DOHH2 (cell line): ENCODE measurements at regions not wholly inside any gene's neighbourhood (a gene's known extent, or its start where the extent isn't known, plus 50 kb on each side); places are given as distances from the start of the nearest gene placed in this dataset.

Source experiments
- H3F3A ChIP-seq: fragments of 200-600 bp; sonication (generic), shearing (Covaris generic); 2 replicates; pipeline ENCODE4 v1.6.0; 2016; ENCODE audit warnings: antibody characterized with exemption, mild to moderate bottlenecking; ENCODE audit not compliant: control insufficient read depth, insufficient read depth
- H3K27ac ChIP-seq: fragments of 200-600 bp; sonication (generic); 2 replicates; pipeline ENCODE4 v1.5.1; 2014; ENCODE audit warnings: low read depth, mild to moderate bottlenecking, low read length, moderate library complexity
- H3K27me3 ChIP-seq: fragments of 200-600 bp; sonication (generic); 2 replicates; pipeline ENCODE4 v1.6.1; 2014; ENCODE audit warnings: mild to moderate bottlenecking, low read length, mixed read lengths; ENCODE audit not compliant: control insufficient read depth
- H3K36me3 ChIP-seq: fragments of 200-600 bp; sonication (generic); 2 replicates; pipeline ENCODE4 v1.6.1; 2014; ENCODE audit warnings: mild to moderate bottlenecking, low read length, moderate library complexity, mixed read lengths; ENCODE audit not compliant: control insufficient read depth
- H3K4me1 ChIP-seq: fragments of 200-600 bp; sonication (generic); 2 replicates; pipeline ENCODE4 v1.6.1; 2014; ENCODE audit warnings: mild to moderate bottlenecking, low read length, mixed read lengths; ENCODE audit not compliant: control insufficient read depth
- H3K4me2 ChIP-seq: fragments of 200-600 bp; sonication (generic); 2 replicates; pipeline ENCODE4 v1.6.0; 2014; ENCODE audit warnings: mild to moderate bottlenecking, low read length, moderate library complexity
- H3K4me3 ChIP-seq: fragments of 200-600 bp; sonication (generic); 2 replicates; pipeline ENCODE4 v1.5.1; 2014; ENCODE audit warnings: mild to moderate bottlenecking, low read length, mixed read lengths
- H3K79me2 ChIP-seq: fragments of 200-600 bp; sonication (generic); 2 replicates; pipeline ENCODE4 v1.6.1; 2014; ENCODE audit warnings: mild to moderate bottlenecking, low read length, mixed read lengths; ENCODE audit not compliant: control insufficient read depth
- H3K9me2 ChIP-seq: fragments of 200-600 bp; sonication (generic); replicated peaks from 2 replicates; pipeline ENCODE4 v1.6.1; 2014; ENCODE audit warnings: mild to moderate bottlenecking, low read length, mixed read lengths; ENCODE audit not compliant: control insufficient read depth
- H3K9me3 ChIP-seq: fragments of 200-600 bp; sonication (generic); 2 replicates; pipeline ENCODE4 v1.6.1; 2014; ENCODE audit warnings: antibody characterized with exemption, low read length, mixed read lengths; ENCODE audit not compliant: control insufficient read depth, insufficient read depth
- H4K20me1 ChIP-seq: fragments of 200-600 bp; sonication (generic); 2 replicates; pipeline ENCODE4 v1.6.0; 2014; ENCODE audit warnings: low read depth, mild to moderate bottlenecking, antibody characterized with exemption, low read length, moderate library complexity; ENCODE audit not compliant: control insufficient read depth, insufficient read depth
- CTCF ChIP-seq: fragments of 200-600 bp; sonication (generic); IDR thresholded peaks from one replicate; pipeline ENCODE4 v1.5.1; 2014; ENCODE audit warnings: antibody characterized with exemption, mild to moderate bottlenecking, low read depth, low read length; ENCODE audit not compliant: poor library complexity, severe bottlenecking
- EZH2phosphoT487 ChIP-seq: fragments of 200-600 bp; sonication (generic); IDR thresholded peaks from 2 replicates; pipeline ENCODE4 v1.6.1; 2017; ENCODE audit warnings: borderline replicate concordance, mild to moderate bottlenecking, antibody characterized with exemption, low read length, moderate library complexity, mixed read lengths

- H3F3A ChIP-seq, result no peaks in the 10 kb centered on the region
- H4K20me1 ChIP-seq, result no peaks in the 10 kb centered on the region
- no peak overlapping the region for H3K4me3 ChIP-seq
- H3K27ac ChIP-seq, result no peak overlapping the region
- H3K36me3 ChIP-seq, result no peaks in the 10 kb centered on the region
- no peaks in the 10 kb centered on the region for H3K27me3 ChIP-seq
- no peaks in the 10 kb centered on the region for H3K9me3 ChIP-seq
- no peak overlapping the region for H3K4me2 ChIP-seq
- H3K79me2 ChIP-seq, result no peaks in the 10 kb centered on the region
- H3K9me2 ChIP-seq, result no peaks in the 10 kb centered on the region
- TF ChIP-seq CTCF, result no peak
- H3K4me1 ChIP-seq, result no peaks in the 10 kb centered on the region
These were observed 222.5 kb upstream of the RPL34 start for GRCh38 chr4:108397850-108398249.

- no peak overlapping the region for H3K4me2 ChIP-seq
- H3K27me3 ChIP-seq, result 0 out of 2 replicates have a peak, but pooled peaks cover 5% of the 10 kb centered on the region
- H4K20me1 ChIP-seq, result no peaks in the 10 kb centered on the region
- no peaks in the 10 kb centered on the region for H3K9me2 ChIP-seq
- no peak for TF ChIP-seq EZH2phosphoT487
- no peaks in the 10 kb centered on the region for H3F3A ChIP-seq
- H3K9me3 ChIP-seq, result no peaks in the 10 kb centered on the region
- no peaks in the 10 kb centered on the region for H3K79me2 ChIP-seq
- H3K4me3 ChIP-seq, result no peak overlapping the region
- no peak overlapping the region for H3K27ac ChIP-seq
- H3K4me1 ChIP-seq, result no peaks in the 10 kb centered on the region
- no peaks in the 10 kb centered on the region for H3K36me3 ChIP-seq
These were observed 223.4 kb upstream of the RPL34 start for GRCh38 chr4:108396900-108397497.

GRCh38 chr4:108395786-108396185 is 224.6 kb upstream of the RPL34 start:
- TF ChIP-seq CTCF, result no peak
- TF ChIP-seq EZH2phosphoT487, result no peak
- Histone ChIP-seq H3F3A (no peaks in the 10 kb centered on the region), H3K9me3 (no peaks in the 10 kb centered on the region), H4K20me1 (no peaks in the 10 kb centered on the region), H3K36me3 (no peaks in the 10 kb centered on the region), H3K27ac (no peak overlapping the region), H3K4me2 (no peak overlapping the region), H3K79me2 (no peaks in the 10 kb centered on the region), H3K4me1 (no peaks in the 10 kb centered on the region), H3K4me3 (no peak overlapping the region), H3K27me3 (peaks cover 10% of the 10 kb centered on the region; the same call in 1 of the 2 replicates), H3K9me2 (no peaks in the 10 kb centered on the region)

GRCh38 chr4:108393890-108394472 is 225.2 kb upstream of the LEF1 start:
- no peak overlapping the region for H3K4me2 ChIP-seq
- no peaks in the 10 kb centered on the region for H3K79me2 ChIP-seq
- H3K4me3 ChIP-seq, result no peak overlapping the region
- no peaks in the 10 kb centered on the region for H3K36me3 ChIP-seq
- no peaks in the 10 kb centered on the region for H3K9me2 ChIP-seq
- no peaks in the 10 kb centered on the region for H3K4me1 ChIP-seq
- no peaks in the 10 kb centered on the region for H3F3A ChIP-seq
- no peaks in the 10 kb centered on the region for H4K20me1 ChIP-seq
- peaks cover 10% of the 10 kb centered on the region; the same call in 1 of the 2 replicates for H3K27me3 ChIP-seq
- H3K9me3 ChIP-seq, result no peaks in the 10 kb centered on the region
- H3K27ac ChIP-seq, result no peak overlapping the region
- TF ChIP-seq CTCF (no peak), EZH2phosphoT487 (no peak)
